Peyer's patch (tissue), 4 donors: ENCODE measurements at regions not wholly inside any gene's neighbourhood (a gene's known extent, or its start where the extent isn't known, plus 50 kb on each side); places are given as distances from the start of the nearest gene placed in this dataset.

Experiments
- DNase-seq, 3 donors: peaks; one replicate each; pipeline ENCODE4 v3.0.0-alpha.2; 2017 to 2019
- H3K27ac ChIP-seq, 4 donors: fragments of 200-600 bp; sonication (generic); one replicate each; pipeline ENCODE4 v1.5.1; 2016 to 2019
- H3K27me3 ChIP-seq, 2 donors: fragments of 200-600 bp; sonication (generic); one replicate each; pipeline ENCODE4 v1.5.1; 2019
- H3K36me3 ChIP-seq, 3 donors: fragments of 200-600 bp; sonication (generic); one replicate each; pipeline ENCODE4 v1.5.1; 2016 to 2019
- H3K4me1 ChIP-seq, 4 donors: fragments of 200-600 bp; sonication (generic); one replicate each; pipeline ENCODE4 v1.5.1; 2016 to 2019
- H3K4me3 ChIP-seq, 4 donors: fragments of 200-600 bp; sonication (generic); 1 replicate in 3 of 4; 2 replicates in 1 of 4; pipeline ENCODE4 v1.5.1; 2016 to 2019; ENCODE audit warnings: mild to moderate bottlenecking in 1 of 4
- H3K9me3 ChIP-seq, 4 donors: fragments of 200-600 bp; sonication (generic); one replicate each; pipeline ENCODE4 v1.5.1; 2016 to 2019; ENCODE audit warnings: mild to moderate bottlenecking in 1 of 4
- POLR2A ChIP-seq, 2 donors: fragments of 450-650 bp; IDR thresholded peaks; one replicate each; pipeline ENCODE4 v1.5.1; 2017; ENCODE audit warnings: antibody characterized with exemption in 2 of 2, mild to moderate bottlenecking in 2 of 2, moderate library complexity in 2 of 2
- TF ChIP-seq, protein P1 (sequence below), 6 experiments: fragments of 450-650 bp in 4 of 6; fragments of 200-600 bp in 2 of 6; sonication (generic) in 1 of 6; IDR thresholded peaks; one replicate each; pipeline ENCODE4 v1.5.1; 2017 to 2019; ENCODE audit warnings: antibody characterized with exemption in 6 of 6, mild to moderate bottlenecking in 3 of 6, moderate library complexity in 1 of 6

DNA sequence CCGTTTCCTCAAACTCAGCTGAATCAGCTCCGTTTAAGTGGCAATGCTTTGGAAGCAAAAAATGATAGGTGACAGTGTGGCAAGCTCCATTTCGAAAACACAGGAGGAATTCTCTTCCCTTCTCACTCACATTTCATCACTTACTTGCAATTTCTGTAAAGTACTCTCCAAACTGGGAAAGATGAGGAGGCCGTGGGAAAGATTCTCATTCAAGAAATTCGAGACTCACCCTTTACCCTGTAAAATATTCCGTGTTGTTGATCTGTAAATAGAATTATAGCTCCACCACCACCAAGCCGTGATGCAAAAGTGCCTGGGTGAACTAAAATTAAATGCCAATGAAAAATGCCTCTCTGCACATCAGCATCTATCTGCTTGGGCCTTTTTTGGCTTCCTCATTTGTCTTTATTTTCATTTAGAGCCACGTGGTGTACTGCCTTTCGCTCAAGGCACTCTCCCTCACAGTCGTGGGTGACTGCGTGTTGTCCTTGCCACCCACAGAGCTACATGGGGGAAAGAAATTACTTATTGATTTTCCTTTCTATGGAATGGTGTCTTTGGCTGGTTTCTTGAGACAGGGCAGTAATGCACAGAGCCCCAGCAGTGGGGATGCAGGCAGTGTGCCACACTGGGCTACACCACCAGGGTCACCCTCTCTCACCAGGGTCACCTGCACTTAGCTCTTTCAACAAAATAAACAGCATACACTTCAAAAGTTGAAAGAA lies 289.3 kb upstream of the TAS2R1 start:
- Histone ChIP-seq H3K27ac (no peak overlapping the region), H3K9me3 (peaks cover 0 to 6% (median 0%) of the 10 kb centered on the region in 4 donors), H3K4me3 (no peak overlapping the region), H3K36me3 (no peaks in the 10 kb centered on the region), H3K27me3 (no peaks in the 10 kb centered on the region), H3K4me1 (no peaks in the 10 kb centered on the region)
- DNase-seq, result no peak
- no peak for TF ChIP-seq POLR2A (IDR thresholded peaks at IDR 0.05)
- TF ChIP-seq, protein P1, sequence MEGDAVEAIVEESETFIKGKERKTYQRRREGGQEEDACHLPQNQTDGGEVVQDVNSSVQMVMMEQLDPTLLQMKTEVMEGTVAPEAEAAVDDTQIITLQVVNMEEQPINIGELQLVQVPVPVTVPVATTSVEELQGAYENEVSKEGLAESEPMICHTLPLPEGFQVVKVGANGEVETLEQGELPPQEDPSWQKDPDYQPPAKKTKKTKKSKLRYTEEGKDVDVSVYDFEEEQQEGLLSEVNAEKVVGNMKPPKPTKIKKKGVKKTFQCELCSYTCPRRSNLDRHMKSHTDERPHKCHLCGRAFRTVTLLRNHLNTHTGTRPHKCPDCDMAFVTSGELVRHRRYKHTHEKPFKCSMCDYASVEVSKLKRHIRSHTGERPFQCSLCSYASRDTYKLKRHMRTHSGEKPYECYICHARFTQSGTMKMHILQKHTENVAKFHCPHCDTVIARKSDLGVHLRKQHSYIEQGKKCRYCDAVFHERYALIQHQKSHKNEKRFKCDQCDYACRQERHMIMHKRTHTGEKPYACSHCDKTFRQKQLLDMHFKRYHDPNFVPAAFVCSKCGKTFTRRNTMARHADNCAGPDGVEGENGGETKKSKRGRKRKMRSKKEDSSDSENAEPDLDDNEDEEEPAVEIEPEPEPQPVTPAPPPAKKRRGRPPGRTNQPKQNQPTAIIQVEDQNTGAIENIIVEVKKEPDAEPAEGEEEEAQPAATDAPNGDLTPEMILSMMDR (IDR thresholded peaks at IDR 0.05), result no peak

DNA sequence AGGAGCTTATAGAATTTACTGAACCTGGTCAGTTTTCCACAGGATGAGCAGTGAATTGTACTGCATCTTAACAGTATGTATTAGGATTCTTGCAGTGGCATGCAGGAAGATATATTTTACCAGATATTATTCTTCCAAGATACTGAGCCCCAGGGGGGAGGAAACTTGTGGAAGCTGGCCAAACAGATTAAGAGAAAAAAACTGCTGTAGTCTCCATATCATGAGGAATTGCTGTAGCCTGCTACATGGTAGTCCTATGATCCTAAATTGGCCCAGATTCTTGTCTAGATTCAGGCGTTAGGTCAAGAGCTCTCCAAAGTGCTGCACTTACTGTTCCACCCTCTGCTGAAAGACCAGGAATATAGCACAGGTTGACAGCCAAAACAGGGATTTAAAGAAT lies 275.5 kb upstream of the TAS2R1 start:
- no peaks in the 10 kb centered on the region for H3K4me1 ChIP-seq
- no peak for TF ChIP-seq POLR2A (IDR thresholded peaks at IDR 0.05)
- TF ChIP-seq, protein P1 (IDR thresholded peaks at IDR 0.05), result no peak
- H3K4me3 ChIP-seq, result no peak overlapping the region
- DNase-seq, result no peak
- no peaks in the 10 kb centered on the region for H3K36me3 ChIP-seq
- no peaks in the 10 kb centered on the region for H3K27me3 ChIP-seq
- no peak overlapping the region for H3K27ac ChIP-seq
- H3K9me3 ChIP-seq, result no peaks in the 10 kb centered on the region

DNA sequence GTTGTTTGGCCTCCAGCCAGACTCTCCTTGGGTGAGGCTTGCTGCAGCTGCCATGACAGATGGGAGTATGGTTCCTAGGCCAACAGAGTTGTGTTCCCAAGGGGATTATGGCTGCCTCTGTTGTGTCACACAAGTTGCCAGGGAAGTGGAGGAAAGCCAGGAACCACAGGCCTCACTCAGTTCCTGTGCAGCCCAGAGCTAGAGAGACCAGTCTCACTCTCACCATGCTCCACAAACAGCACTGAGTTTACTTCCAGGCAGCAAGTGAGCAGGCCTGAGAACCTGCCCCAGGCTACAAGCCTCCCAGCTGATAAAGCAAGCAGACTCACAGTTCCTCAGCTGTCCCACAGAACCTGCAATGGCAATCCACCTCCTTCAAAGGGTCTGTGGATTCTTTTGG lies 273.6 kb upstream of the TAS2R1 start:
- H3K36me3 ChIP-seq, result no peaks in the 10 kb centered on the region

GRCh38 chr5:9898319-9898718 lies 268.2 kb upstream of the TAS2R1 start:
- no peaks in the 10 kb centered on the region for H3K27me3 ChIP-seq
- no peak overlapping the region for H3K4me3 ChIP-seq
- H3K27ac ChIP-seq, result no peak overlapping the region
- H3K36me3 ChIP-seq, result no peaks in the 10 kb centered on the region
- H3K9me3 ChIP-seq, result no peaks in the 10 kb centered on the region
- no peak for TF ChIP-seq POLR2A (IDR thresholded peaks at IDR 0.05)
- TF ChIP-seq, protein P1 (IDR thresholded peaks at IDR 0.05), result peak in 3 of 6 experiments; percentile 42 to 46 (median 42)
- no peak for DNase-seq
- H3K4me1 ChIP-seq, result no peaks in the 10 kb centered on the region

More for the DNA sequence above, 273.6 kb upstream of the TAS2R1 start:
- Histone ChIP-seq H3K9me3 (no peaks in the 10 kb centered on the region), H3K4me3 (no peak overlapping the region), H3K27ac (no peak overlapping the region), H3K4me1 (no peaks in the 10 kb centered on the region), H3K27me3 (no peaks in the 10 kb centered on the region)
- DNase-seq, result no peak
- TF ChIP-seq, protein P1 (IDR thresholded peaks at IDR 0.05), result no peak
- TF ChIP-seq POLR2A (IDR thresholded peaks at IDR 0.05), result no peak

DNA sequence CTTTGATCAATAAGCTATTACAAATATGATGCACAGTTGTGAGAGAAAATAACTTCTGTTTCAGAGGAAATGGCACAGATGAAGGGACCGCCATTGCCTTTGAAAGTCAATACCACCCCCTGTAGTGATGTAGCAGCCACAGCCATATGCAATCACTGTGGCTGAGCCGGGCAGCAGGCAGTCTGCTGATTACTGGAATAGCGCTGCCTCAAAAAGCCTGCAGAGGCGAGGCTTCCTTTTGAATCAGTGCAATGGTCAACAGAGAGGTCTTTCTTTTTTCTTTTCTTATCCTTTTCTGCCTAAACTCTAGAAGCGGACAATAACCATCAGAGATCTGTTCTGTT lies 265.1 kb upstream of the TAS2R1 start:
- no peak for DNase-seq
- Histone ChIP-seq H3K36me3 (no peaks in the 10 kb centered on the region), H3K4me1 (no peaks in the 10 kb centered on the region), H3K27ac (no peak overlapping the region), H3K4me3 (no peak overlapping the region), H3K27me3 (no peaks in the 10 kb centered on the region), H3K9me3 (no peaks in the 10 kb centered on the region)
- TF ChIP-seq, protein P1 (IDR thresholded peaks at IDR 0.05), result no peak
- no peak for TF ChIP-seq POLR2A (IDR thresholded peaks at IDR 0.05)
